Stromal cell of bone marrow (primary cell): ENCODE measurements at regions not wholly inside any gene's neighbourhood (a gene's known extent, or its start where the extent isn't known, plus 50 kb on each side); places are given as distances from the start of the nearest gene placed in this dataset.
"Not testable (repeated sequence)": the region's sequence is repeated elsewhere in the genome, so short reads cannot be mapped to it uniquely, and the experiment has no call there.

ENCODE experiments used
- DNase-seq: peaks from one replicate; pipeline ENCODE4 v3.0.0-alpha.2; 2012; ENCODE audit warnings: low read depth

DNA sequence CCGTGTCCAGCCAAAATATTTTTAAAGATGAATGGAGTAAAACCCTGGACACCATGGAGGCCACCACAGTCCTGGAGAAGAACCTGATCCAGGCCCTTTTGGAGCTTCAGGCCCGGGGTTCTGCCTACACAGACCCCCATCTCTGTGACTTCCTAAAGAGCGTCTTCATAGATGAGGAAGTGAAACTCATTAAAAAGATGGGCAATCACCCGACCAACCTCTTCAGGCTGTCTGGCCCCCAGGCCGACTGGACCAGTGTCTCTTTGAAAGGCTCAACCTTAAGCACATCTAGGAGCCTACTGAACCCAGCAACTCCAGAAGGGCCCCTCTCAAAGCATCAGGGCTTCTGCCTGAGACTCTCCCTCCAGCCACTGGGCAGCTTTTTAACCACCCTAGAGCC, 107.9 kb upstream of the FAM174B start:
- DNase-seq = no peak

DNA sequence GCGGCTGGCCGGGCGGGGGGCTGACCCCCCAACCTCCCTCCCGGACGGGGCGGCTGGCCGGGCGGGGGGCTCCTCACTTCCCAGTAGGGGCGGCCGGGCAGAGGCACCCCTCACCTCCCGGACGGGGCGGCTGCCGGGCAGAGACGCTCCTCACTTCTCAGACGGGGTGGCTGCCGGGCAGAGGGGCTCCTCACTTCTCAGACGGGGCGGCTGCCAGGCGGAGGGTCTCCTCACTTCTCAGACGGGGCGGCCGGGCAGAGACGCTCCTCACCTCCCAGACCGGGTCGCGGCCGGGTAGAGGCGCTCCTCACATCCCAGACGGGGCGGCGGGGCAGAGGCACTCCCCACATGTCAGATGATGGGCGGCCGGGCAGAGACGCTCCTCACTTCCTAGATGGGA, 112.6 kb upstream of the FAM174B start:
- not testable (repeated sequence) for DNase-seq

DNA sequence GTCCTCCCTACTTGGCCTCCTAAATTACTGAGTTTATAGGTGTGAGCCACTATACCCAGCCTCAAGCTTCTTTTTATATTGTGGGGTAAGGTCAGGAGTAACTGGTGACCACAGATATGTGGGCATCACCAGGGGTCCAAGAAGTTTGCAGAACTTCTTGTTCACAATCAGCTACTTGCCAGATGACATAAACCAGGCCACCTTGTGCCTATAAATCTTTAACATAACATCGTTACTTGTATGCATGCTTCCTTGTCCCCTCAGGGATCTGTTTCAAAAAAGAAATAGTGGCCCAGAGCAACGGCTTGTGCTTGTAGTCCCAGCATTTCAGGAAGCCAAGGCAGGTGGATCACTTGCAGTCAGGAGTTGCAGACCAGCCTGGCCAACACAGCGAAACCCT, 115.1 kb upstream of the FAM174B start:
- DNase-seq = no peak

DNA sequence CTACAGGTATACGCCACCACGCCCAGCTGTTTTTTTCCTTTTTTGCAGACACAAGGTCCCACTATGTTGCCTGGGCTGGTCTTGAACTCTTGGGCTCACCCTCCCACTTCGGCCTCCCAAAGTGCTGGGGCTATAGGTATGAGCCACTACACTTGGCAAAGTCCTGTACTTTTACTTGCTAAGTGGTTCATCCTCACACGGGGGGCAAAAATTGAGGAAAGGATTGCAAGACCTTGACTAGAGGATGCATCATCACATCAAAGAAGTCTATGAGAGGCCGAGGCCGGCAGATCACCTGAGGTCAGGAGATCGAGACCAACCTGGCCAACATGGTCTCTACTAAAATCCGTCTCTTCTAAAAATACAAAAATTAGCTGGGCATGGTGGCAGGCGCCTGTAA, 116.5 kb upstream of the FAM174B start:
- DNase-seq = no peak

DNA sequence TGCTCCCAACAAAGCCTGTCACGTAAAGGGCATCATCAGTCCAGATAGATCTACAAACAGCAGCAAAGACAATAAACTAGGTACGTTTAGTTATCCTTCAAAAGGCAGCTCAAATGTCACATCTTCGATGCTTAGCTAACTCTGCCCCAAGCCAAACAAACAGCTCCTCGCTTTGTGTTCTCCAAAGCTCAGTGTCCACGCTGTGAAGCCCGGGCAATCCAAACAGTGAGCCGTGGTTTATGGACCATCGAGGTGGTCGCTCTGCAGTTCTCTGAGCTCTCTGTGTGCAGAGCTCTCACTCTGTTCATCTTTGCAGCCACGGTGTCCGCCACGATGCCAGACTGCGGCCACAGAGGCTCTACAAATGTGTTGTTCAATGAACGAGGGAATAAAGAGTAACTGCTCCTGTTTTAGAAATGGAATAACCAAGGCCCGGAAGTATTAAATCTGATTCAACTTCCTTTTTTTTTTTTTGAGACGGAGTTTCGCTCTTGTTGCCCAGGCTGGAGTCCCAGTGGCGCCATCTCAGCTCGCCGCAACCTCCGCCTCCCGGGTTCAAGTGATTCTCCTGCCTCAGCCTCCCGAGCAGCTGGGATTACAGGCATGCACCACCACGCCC, 117.2 kb upstream of the FAM174B start:
- no peak for DNase-seq

DNA sequence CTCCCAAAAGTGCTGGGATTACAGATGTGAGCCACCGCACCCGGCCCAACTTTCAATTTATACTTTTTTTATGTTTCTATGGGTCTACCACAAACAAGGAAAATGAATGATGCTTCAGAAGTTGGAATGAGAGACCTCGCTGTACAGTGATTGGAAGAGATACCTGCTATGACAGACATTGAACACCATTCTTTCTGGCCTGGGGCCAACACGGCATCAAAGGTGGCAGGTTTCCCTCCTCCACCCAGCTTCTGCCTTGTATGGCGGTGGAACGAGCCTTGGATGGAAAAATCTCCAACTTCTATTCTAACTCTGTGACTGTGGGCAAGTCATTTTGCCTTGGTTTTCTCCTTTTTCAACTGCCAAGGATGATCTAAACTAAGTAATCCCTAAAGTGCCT, 117.8 kb upstream of the FAM174B start:
- no peak for DNase-seq

DNA sequence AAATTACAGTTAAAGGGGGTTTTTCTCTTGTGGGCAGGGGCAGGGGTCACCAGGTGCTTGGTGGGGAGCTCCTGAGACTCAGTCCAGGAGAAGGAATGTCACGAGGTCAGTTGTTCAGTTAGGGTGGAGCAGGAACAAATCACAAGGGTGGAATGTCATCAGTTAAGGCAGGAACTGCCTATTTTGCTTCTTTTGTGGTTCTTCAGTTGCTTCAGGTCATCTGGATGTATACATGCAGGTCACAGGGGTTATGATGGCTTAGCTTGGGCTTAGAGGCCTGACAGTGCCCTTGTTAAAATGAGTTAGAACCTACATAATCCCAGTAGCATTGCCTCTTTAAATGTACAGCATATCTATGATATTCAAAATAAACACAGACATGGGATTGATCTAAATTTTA, 120.2 kb upstream of the CHD2 start:
- DNase-seq = no peak

DNA sequence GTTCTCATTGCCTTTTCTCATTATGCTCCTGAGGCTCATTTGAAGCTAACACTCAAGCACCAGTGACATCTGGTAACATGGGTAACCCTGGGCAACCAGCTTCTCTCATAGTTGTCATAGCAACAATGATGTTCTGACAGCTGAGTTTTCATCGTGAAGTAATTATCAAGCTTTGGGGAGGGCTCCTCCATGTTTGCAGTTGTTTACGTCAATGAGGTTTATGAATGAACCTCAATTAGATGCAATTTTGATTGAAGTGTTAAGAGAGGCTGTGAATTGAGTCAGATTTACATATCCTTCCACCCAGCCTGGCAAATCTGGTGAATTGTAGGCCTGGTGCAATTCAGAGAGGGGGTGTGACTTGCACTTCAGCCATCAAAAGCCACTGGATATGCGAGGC, 119.3 kb upstream of the CHD2 start:
- DNase-seq = no peak

DNA sequence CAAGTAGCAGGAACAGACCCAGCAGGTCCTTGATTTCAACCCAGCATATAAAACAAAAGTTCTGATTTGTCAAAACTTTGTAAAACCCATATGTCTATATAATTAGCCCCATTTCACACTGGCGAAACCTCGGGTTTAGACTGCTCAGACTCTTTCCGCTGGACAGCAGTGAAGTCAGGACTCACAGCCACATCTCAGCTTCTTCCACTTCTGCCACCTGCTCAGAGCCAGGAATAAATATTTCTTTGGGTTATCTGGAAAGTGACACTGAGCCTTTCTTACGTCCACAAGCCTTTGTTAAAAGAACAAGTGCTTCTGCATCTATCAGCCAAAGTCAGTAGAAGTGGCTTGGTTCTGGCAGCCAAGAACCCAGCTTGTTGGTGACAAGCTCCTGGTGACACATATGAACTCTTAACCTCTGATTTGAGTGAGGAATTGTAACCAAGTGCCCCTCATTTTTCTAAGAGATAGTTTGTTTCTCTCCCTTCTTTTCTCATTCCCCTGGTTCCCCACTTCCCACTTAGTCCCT, 118.1 kb upstream of the CHD2 start:
- no peak for DNase-seq

DNA sequence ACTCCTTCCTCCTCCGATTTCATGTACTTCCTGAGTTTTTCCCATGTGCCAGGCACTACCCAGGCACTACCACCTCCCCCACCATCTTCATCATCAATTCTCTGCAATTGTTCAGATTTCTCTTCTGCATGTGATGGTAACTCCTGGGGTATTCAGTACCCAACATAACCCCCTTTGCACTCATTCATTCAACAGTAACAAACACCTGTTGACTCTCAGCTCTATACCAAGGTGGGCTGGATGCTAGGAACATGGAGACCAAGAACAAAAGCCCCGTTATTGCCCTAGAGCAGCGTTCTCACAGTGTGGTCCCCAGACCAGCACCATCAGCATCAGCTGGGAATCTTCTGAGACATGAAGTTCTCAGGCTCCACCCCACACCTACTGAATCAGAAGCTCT, 113.0 kb upstream of the CHD2 start:
- DNase-seq = no peak

DNA sequence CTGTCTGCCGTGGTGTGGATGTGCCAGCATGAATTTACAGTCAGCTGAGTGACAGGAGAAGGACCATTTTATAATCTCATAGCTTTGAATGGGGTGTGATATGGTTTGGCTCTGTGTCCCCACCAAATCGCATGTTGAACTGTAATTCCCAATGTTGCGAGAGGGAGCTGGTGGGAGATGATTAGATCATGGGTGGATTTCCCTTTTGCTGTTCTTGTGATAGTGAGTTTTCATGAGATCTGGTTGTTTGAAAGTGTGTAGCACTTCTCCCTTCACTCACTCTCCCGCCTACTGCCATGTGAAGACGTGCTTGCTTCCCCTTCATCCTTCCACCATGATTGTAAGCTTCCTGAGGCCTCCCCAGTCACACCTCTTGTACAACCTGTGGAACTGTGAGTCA, 111.9 kb upstream of the CHD2 start:
- DNase-seq = no peak

DNA sequence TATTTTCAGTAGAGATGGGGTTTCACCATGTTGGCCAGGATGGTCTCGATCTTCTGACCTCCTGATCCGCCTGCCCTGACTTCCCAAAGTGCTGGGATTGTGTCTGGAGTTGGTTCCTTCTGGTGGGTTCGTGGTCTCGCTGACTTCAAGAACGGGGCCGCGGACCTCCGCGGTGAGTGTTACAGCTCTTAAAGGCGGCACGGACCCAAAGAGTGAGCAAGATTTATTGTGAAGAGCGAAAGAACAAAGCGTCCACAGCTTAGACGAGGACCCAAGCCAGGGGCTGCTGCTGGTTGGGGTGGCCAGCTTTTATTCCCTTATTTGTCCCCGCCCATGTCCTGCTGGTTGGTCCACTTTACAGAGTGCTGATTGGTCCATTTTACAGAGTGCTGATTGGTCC, 111.3 kb upstream of the CHD2 start:
- not testable (repeated sequence) for DNase-seq

DNA sequence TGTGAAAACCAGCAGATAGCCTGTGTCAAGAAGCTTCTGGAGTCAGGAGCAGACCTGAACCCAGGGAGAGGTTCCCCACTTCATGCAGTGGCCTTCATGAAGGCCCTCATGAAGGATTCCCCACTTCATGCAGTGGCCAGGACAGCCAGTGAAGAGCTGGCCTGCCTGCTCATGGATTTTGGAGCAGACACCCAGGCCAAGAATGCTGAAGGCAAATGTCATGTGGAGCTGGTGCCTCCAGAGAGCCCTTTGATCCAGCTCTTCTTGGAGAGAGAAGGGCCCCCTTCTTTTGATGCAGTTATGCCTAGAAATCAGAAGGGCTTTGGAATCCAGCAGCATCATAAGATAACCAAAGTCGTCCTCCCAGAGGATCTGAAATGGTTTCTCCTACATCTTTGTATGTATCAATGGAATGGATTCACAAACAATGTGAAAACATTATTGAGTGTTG, 103.9 kb upstream of the CHD2 start:
- no peak for DNase-seq

DNA sequence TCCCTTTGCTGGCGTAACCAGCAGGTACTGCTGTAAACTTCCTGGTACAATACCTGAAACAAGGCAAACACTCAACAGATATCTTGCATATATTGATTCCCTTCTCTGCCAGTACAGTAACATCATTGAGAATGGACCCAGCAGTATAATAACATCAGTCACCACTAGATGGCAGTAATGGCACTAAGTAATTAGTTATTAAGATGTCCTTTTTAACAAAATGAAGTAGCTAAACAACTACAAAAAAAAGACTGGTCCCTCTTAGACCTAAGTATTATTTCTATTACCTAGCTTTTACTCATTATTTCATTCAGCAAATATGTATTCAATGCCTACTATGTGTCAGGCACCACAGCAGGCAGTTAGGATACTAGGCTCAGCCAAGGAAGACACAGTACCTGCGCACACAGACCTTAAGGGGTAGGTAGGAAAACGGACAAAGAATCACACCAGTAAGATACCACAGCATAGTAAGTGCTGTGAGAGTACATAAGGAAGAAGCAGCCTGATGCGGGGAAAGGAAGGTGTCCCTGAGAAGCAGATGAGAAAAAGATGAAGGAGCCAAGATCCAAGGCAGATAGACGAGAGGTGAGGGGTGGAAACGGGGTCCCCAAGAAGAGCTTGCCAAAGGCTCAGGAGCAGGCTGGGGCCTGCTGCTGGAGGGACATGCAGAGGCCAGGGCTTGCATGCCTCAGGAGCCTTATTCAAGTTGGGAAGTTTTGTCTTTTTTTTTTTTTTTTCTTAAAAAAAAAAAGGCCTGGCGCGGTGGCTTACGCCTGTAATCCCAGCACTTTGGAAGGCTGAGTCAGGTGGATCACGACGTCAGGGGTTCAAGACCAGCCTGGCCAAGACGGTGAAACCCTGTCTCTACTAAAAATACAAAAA, 102.7 kb upstream of the CHD2 start:
- peak; percentile 63 for DNase-seq

DNA sequence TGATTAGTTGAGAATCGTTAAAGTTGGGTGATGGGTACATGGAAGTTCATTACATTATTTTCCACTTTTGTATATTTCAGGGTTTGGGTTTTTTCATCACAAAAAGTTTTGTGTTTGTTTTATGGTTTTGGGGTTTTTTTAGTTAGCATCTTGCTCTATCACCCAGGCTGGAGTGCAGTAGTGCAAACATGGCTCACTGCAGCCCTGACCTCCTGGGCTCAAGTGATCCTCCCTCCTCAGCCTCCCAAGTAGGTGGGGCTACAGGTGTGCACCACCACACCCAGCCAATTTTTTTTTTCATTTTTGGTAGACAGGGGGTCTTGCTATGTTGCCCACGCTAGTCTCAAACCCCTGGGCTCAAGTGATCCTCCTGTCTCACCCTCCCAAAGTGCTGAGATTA, 100.1 kb upstream of the CHD2 start:
- DNase-seq = no peak

DNA sequence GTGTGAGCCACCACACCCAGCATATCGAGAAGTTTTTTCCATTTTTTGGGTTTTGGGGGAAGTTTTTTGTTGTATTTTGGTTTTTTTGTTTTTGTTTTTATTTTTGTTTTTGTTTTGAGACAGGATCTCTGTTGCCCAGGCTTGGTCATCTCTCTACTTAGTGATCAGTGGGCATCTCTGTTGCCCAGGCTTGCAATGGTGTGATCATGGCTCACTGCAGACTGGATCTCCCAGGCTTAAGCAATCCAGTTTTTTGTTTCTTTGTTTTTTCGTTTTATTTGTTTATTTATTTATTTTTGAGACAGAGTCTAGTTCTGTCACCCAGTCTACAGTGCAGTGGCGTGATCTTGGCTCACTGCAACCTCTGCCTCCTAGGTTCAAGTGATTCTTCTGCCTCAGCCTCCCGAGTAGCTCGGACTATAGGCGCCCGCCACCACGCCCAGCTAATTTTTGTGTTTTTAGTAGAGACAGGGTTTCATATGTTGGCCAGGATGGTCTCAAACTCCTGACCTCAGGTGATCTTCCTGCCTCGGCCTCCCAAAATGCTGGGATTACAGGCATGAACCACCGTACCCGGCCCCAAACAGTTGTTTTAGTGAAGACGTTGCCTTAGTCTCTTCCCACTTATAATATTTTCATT, 99.6 kb upstream of the CHD2 start:
- not testable (repeated sequence) for DNase-seq

DNA sequence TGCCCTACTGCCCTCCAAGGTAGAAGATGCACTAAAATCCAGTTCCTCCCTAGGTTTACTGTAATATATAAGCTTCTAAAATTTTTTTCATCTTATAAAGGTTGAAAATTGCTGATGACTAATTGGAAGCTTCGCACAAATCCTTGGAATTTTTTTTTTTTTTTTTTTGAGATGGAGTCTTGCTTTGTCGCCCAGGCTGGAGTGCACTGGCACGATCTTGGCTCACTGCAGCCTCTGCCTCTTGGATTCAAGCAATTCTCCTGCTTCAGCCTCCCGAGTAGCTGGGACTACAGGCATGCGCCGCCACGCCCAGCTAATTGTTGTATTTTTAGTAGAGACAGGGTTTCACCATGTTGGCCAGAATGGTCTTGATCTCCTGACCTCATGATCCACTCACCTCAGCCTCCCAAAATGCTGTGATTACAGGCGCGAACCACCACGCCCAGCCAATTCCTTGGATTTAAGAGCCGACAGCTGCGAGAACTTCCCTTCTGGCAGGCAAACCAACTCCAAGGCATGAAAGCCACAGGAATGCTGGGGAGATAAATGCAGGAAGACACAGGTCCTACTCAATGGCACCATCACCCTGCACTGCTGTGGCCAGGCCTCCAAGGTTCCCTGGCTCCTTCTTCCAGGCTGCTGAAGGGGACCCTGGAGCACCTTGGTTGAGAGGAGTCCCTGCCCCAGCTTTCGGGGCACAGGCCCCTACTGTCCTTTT, 98.9 kb upstream of the CHD2 start:
- DNase-seq = peak; percentile 55

DNA sequence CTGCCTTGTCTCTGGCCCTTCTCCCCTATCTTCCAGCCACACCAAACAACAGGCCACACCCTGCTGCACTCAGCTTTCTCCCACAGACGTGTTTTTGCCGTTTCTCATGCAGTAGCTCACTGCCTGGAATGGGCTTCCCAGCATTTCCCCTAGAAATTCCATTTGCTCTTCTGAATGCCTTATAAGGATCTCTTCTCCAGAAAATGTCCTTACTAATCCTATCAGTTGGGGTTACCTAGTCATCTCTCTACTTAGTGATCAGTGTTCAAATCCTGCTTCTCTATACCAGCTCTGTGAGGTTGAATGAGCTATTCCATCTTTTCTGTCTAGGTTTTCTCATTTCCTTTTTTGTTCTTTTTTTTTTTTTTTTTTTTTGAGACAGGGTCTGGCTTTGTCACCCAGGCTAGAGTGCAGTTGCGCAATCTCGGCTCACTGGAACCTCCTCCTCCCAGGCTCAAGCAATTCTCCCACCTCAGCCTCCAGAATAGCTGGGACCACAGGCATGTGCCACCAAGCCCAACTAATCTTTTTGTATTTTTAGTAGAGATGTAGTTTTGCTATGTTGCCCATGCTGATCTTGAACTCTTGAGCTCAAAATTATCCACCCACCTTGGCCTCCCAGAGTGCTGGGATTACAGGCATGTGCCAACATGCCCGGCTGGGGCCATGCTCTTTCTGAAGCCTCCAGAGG, 98.2 kb upstream of the CHD2 start:
- peak; percentile 87 for DNase-seq

DNA sequence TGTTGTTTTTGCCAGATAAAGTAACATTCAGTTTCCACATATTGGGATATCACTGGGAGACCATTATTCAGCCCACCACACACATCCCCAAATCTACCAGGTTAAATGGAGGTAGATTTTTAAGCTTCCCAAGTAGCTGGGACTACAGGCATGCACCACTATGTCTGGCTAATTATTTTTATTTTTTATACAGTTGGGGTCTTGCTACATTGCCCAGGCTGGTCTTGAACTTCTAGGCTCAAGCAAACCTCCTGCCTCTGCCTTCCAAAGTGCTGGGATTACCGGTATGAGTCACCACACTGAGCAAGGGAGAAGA, 96.6 kb upstream of the CHD2 start:
- no peak for DNase-seq

DNA sequence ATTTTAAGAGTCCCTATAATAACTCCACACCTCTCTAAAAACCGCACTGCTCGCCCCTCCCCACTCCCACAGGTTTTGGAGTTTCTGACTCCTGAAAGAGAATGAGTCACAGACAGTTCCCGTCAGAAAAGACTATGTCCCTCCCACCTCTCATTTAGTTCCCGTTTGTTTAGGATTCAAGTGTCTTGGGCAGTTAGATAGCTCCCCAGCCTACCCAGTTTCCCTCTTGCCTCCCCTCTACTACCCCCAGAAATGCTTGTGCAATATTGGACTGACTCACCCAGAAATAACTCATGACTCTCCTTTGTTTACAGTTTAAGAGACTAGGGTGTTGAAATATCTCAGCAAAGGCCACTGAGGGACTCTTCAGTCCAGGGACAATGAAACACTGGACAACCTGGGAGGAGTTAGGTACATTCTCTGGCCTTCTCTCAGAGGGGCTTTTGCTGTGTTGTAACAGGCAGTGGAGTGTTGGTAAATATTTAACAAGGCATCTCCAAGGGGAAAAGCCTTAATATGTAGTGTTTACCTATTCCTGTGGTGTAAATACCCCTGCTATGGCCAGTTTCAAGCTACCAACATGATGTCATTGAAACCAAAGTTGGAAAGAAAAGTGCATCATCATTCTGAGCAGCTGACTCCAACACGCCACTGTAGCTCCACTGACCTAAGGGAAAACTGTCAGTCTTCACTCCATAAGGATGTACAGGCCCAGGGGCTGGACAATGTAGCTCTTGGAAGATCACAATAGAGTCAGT, 96.1 kb upstream of the CHD2 start:
- DNase-seq = peak; percentile 100

DNA sequence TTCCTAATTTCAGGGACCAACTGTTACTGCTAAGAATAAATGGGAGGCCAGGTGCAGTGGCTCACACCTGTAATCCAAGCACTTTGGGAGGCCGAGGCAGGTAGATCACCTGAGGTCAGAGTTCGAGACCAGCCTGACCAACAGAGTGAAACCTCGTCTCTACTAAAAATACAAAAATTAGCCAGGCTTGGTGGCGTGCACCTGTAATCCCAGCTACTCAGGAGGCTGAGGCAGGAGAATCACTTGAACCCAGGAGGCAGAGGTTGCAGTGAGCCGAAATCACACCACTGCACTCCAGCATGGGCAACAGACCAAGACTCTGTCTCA, 95.6 kb upstream of the CHD2 start:
- DNase-seq = not testable (repeated sequence)
